ENCODE measurements at regions not wholly inside any gene's neighbourhood (a gene's known extent, or its start where the extent isn't known, plus 50 kb on each side); places are given as distances from the start of the nearest gene placed in this dataset.

GRCh38 chr14:71538288-71538687 lies 393.9 kb upstream of the RGS6 start:
- Histone ChIP-seq H4K20me1 (ENCODE audit: insufficient read depth, low read length) (peaks cover 7% of the 10 kb centered on the region; the same call in 1 of the 2 replicates), H3K9me3 (ENCODE audit: insufficient read depth, low read length, severe bottlenecking) (no peaks in the 10 kb centered on the region), H3K4me2 (ENCODE audit: insufficient read depth, low read length) (no peak overlapping the region), H3K4me1 (ENCODE audit: insufficient read depth, low read length) (0 out of 2 replicates have a peak, but pooled peaks cover 2% of the 10 kb centered on the region), H3K27me3 (ENCODE audit: insufficient read depth, low read length, poor library complexity) (no peaks in the 10 kb centered on the region), H3K9ac (ENCODE audit: low read depth, low read length) (no peak overlapping the region), H3K79me2 (ENCODE audit: insufficient read depth, low read length) (peaks cover 2% of the 10 kb centered on the region; the same call in 1 of the 2 replicates), H3K36me3 (ENCODE audit: insufficient read depth, low read length) (no peaks in the 10 kb centered on the region), H3K27ac (ENCODE audit: low read length) (no peak overlapping the region), H3K4me3 (ENCODE audit: low read depth in 1 of 2, low read length in 2 of 2) (no peak overlapping the region), H2AFZ (ENCODE audit: low read depth, low read length) (no peak overlapping the region)
- no peak for TF ChIP-seq EZH2 (IDR thresholded peaks at IDR 0.05; ENCODE audit: borderline replicate concordance, low read depth, low read length, severe bottlenecking)
- no peak for TF ChIP-seq CTCF (IDR thresholded peaks at IDR 0.05; ENCODE audit: borderline replicate concordance, extremely low read depth, low read length, poor library complexity, severe bottlenecking)
- no peak for DNase-seq
- no peak for ATAC-seq (ENCODE audit: insufficient read depth, low read depth)

GRCh38 chr14:71538938-71539649 lies 393.1 kb upstream of the RGS6 start:
- Histone ChIP-seq H3K9me3 (ENCODE audit: insufficient read depth, low read length, severe bottlenecking) (no peaks in the 10 kb centered on the region), H4K20me1 (ENCODE audit: insufficient read depth, low read length) (peaks cover 7% of the 10 kb centered on the region; the same call in 1 of the 2 replicates), H3K79me2 (ENCODE audit: insufficient read depth, low read length) (peaks cover 2% of the 10 kb centered on the region; the same call in 1 of the 2 replicates), H3K4me1 (ENCODE audit: insufficient read depth, low read length) (0 out of 2 replicates have a peak, but pooled peaks cover 2% of the 10 kb centered on the region), H3K4me3 (ENCODE audit: low read depth in 1 of 2, low read length in 2 of 2) (no peak overlapping the region), H3K9ac (ENCODE audit: low read depth, low read length) (no peak overlapping the region), H3K27me3 (ENCODE audit: insufficient read depth, low read length, poor library complexity) (no peaks in the 10 kb centered on the region), H3K36me3 (ENCODE audit: insufficient read depth, low read length) (0 out of 2 replicates have a peak, but pooled peaks cover 2% of the 10 kb centered on the region), H2AFZ (ENCODE audit: low read depth, low read length) (no peak overlapping the region), H3K4me2 (ENCODE audit: insufficient read depth, low read length) (no peak overlapping the region), H3K27ac (ENCODE audit: low read length) (no peak overlapping the region)
- TF ChIP-seq CTCF (IDR thresholded peaks at IDR 0.05; ENCODE audit: borderline replicate concordance, extremely low read depth, low read length, poor library complexity, severe bottlenecking), result no peak
- no peak for TF ChIP-seq EZH2 (IDR thresholded peaks at IDR 0.05; ENCODE audit: borderline replicate concordance, low read depth, low read length, severe bottlenecking)
- ATAC-seq (ENCODE audit: insufficient read depth, low read depth) (no peak), DNase-seq (no peak)

DNA sequence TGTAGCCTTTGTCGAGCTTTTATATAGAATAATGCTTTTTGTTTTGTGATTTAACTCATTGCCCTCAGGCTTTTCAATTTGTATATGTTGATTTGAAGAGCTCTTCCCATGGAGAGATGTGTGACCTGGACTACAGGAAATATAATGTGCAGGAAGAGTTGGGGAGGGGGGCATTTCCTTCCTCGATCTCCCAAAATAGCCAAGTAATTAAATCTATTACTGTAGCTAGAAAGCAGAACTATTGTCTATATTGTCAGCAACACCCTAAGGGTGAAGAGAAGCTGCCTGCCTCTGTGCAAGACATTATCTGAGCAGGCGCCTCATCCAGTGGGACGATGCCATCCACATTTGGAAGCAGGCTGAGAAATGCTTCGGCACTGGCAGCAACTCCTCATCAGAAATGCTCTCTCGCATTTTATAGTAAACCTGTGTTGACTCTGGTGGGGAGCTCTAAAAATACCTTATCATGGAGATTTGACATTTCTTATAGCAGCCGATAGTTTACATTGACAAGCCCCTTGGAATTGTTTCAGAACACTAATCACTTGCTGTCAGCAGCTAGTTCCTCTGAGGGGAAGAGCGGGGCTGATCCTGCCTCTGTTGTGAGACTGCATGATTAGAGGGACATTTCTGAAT lies 392.5 kb upstream of the RGS6 start:
- no peak for DNase-seq
- Histone ChIP-seq H3K79me2 (ENCODE audit: insufficient read depth, low read length) (peaks cover 2% of the 10 kb centered on the region; the same call in 1 of the 2 replicates), H3K4me1 (ENCODE audit: insufficient read depth, low read length) (0 out of 2 replicates have a peak, but pooled peaks cover 2% of the 10 kb centered on the region), H2AFZ (ENCODE audit: low read depth, low read length) (no peak overlapping the region), H3K4me3 (ENCODE audit: low read depth in 1 of 2, low read length in 2 of 2) (no peak overlapping the region), H3K9me3 (ENCODE audit: insufficient read depth, low read length, severe bottlenecking) (no peaks in the 10 kb centered on the region), H3K9ac (ENCODE audit: low read depth, low read length) (no peak overlapping the region), H4K20me1 (ENCODE audit: insufficient read depth, low read length) (peaks cover 7% of the 10 kb centered on the region; the same call in 1 of the 2 replicates), H3K36me3 (ENCODE audit: insufficient read depth, low read length) (0 out of 2 replicates have a peak, but pooled peaks cover 2% of the 10 kb centered on the region), H3K27me3 (ENCODE audit: insufficient read depth, low read length, poor library complexity) (no peaks in the 10 kb centered on the region), H3K4me2 (ENCODE audit: insufficient read depth, low read length) (no peak overlapping the region), H3K27ac (ENCODE audit: low read length) (no peak overlapping the region)
- no peak for ATAC-seq (ENCODE audit: insufficient read depth, low read depth)
- TF ChIP-seq EZH2 (IDR thresholded peaks at IDR 0.05; ENCODE audit: borderline replicate concordance, low read depth, low read length, severe bottlenecking), result no peak
- no peak for TF ChIP-seq CTCF (IDR thresholded peaks at IDR 0.05; ENCODE audit: borderline replicate concordance, extremely low read depth, low read length, poor library complexity, severe bottlenecking)

Measured in DND-41 (cell line).